Right hindlimb (tissue), 1 donor: ENCODE measurements at regions not wholly inside any gene's neighbourhood (a gene's known extent, or its start where the extent isn't known, plus 50 kb on each side); places are given as distances from the start of the nearest gene placed in this dataset.

ENCODE experiments used
- DNase-seq: peaks from one replicate; pipeline ENCODE4 v3.0.0-alpha.2; 2018

GRCh38 chr1:229069176-229069575, 201.7 kb upstream of the RAB4A start:
- no peak for DNase-seq

GRCh38 chr1:229070168-229070567, 200.7 kb upstream of the RAB4A start:
- peak; percentile 42 for DNase-seq

GRCh38 chr1:229073251-229073650, 197.7 kb upstream of the RAB4A start:
- no peak for DNase-seq

DNA sequence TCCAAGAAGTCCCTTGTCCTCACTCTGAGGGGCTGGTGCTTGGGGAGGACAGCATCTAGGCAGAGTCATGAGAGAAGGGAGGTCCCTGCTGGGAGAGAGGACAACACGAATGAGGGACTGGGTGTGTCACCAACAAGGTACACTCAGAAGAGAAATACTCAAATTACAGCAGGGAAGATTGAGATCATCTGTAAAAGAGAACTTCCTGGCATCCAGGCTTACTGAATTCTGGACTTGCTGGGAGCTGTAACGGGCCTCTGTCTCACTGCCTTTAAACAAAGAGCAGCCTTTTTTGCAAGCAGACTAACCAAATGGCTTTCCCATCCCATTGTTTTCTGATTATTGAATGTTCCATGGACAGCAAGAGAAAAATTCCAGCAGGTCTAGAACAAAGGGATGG, 195.7 kb upstream of the RAB4A start:
- DNase-seq: no peak

DNA sequence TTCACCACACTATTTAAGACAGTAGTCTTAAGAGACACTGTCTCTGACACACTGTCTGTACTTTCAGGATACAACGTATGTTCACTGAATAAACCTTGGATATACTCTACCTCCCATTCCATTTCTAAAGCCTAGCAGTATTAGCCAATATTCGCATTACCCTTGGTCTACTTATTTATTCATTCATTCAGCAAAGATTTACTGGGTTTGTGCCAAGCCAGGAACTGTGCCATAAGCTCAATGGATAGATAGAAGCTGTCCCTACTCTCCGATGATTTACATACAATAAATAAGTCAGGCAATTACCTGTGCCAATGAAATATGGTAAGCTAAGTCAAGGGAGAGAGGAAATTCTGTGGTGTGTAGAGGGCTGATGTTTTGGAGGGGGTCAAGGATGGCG, 195.2 kb upstream of the RAB4A start:
- DNase-seq: no peak

DNA sequence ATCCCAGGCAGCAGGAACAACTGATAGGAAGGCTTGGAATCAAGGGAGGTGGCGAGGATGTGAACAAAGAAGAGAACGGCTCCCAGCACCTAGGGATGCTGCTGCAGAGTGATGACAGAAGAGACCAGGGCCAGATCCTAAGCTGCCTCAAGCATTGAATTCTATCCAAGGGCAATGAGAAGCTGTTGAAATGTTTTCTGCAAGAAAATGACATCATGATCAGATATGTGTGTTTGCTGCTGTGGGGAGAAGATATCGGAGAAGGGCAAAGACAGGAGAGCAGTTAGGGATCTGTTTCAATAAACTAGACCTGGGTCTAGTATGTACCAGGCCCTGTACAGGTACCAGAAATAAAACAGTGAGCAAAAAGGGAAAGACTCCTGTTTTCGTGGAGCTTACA, 194.7 kb upstream of the RAB4A start:
- no peak for DNase-seq

- DNase-seq: no peak
Measured at GRCh38 chr1:229079016-229079595, 191.8 kb upstream of the RAB4A start.

- no peak for DNase-seq
Measured at GRCh38 chr1:229080361-229080760, 190.6 kb upstream of the RAB4A start.

DNA sequence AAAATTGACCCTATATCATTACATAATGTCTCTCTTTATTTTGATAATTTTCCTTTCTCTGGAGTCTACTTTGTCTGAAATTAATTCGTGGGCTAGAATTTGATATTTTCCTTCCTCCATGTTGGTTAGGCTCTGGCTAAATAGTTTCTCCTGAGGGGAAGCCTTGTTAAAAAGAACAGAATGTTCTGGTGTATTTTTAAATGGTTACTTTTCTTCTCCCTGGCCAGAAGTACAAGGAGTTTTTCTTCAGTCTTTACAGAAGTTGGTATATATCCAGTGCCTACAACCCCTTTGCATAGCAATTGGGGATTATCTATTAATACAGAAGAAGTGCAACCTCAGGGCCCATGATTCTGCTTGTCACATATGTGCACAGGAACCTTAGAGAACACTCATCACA, 185.6 kb upstream of the RAB4A start:
- no peak for DNase-seq

DNA sequence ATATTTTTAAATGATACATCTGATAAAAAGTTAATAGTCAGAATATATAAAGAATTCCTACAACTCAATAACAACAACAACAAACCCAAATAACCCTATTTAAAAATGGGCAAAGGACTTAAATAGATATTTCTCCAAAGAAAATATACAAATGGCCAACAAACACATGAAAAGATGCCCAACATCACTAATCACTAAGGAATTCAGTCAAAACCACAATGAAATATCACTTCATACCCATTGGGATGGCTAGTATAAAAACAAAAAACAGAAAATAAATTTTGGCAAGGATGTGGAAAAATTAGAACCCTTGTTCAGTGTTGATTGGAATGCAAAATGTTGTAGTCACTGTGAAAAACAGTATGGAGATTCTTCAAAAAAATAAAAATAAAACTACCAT, 184.8 kb upstream of the RAB4A start:
- no peak for DNase-seq

- peak; percentile 2 for DNase-seq
Measured at GRCh38 chr1:229086686-229087085, 184.2 kb upstream of the RAB4A start.

GRCh38 chr1:229087339-229087738, 183.6 kb upstream of the RAB4A start:
- DNase-seq: peak; percentile 5

GRCh38 chr1:229087906-229088305, 183.0 kb upstream of the RAB4A start:
- DNase-seq: peak; percentile 16

- peak; percentile 6 for DNase-seq
Measured at GRCh38 chr1:229088711-229089110, 182.2 kb upstream of the RAB4A start.

GRCh38 chr1:229089586-229090208, 181.2 kb upstream of the RAB4A start:
- DNase-seq: peak; percentile 9

GRCh38 chr1:229091721-229092136, 179.2 kb upstream of the RAB4A start:
- DNase-seq: peak; percentile 16

DNA sequence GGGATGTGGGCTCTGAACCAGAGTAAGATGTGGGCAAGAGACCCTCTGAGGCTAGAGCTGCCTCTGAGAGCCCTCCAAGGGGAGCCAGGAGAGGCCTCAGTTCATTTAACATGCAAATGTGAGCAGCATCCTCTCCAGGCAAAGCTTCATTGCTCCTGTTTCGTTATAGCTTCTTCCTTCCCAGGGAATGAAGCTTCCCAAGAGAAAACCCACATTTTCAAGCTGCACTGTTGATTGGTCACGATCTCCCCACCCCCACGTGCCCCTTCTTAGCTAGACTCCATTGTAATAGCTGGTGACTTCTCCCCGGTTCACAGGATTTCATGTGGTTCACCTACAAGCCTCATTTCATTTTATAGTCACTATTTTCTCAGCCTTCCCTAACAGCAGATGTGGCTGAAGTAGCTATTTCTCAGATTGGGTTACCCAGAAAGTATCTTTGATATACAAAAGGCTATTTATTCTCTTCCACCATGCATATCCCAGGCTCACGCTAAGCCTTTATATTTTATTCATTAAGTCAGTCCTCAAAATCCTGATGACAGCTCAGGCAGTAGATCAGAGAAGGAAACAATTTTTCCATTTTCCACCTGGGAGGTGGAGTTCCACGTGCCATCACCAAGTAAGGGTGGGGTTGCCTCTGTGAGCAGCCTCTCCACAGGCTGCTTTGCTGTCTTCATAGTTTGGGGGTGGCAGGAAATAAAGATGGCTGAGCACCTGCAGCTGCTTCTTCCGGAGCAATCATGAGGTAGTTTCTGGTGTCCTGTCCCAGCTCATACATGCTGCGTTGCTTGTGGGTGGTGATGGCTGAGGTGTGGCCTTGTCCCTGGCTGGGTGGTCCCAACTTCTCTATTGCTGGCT, 178.3 kb upstream of the RAB4A start:
- peak; percentile 9 for DNase-seq

DNA sequence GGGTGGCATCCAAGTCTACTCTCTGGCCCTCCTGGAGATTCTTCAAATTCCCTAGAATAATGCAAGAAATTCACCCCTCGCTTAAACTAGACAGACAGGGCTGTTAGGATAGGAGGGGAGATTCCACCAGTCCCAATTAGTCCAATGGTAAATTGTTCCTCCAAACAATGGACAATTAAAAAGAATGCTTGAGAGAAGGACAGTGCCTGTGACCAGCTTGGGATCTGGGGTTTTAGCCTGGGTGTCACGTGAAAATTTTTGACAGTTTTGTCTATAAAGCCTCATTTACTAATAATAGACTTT, 177.7 kb upstream of the RAB4A start:
- peak; percentile 1 for DNase-seq

DNA sequence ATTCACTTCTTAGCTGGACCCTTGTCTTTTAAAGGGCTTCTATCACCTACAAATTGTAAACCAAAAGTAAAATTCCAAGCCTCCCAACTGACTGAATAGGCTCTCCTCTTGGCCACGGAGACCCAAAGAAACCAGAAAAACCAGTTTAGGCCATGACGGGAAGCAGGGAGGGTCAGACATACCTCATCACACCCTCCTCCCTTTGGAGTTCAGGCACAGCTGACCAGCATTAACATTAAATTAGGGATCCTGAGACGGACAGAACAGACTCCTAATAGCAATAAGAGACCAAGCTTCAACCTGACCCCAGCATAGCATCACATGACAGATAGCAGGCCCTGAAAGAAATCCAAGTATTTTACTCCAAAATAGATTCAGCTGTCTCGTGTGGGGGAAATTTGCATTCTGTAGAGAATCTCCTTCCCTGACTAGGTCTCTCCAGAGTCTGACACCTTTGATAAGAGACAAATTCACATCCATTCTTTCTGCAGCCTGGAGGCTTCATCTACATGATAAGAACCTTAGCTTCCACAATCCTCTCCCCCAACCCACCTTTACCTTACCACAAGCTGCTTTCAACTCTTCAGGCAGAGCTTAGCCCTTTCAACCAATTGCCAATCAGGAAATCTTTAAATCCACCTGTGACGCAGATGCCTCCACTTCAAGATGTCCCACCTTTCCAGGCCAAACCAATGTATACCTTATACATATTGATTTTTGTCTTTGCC, 177.1 kb upstream of the RAB4A start:
- peak; percentile 7 for DNase-seq

GRCh38 chr1:229094476-229095311, 176.2 kb upstream of the RAB4A start:
- DNase-seq: peak; percentile 21

GRCh38 chr1:229095325-229095724, 175.6 kb upstream of the RAB4A start:
- no peak for DNase-seq

- peak; percentile 1 for DNase-seq
Measured at GRCh38 chr1:229097356-229097755, 173.6 kb upstream of the RAB4A start.

- no peak for DNase-seq
Measured at GRCh38 chr1:229098361-229098760, 172.6 kb upstream of the RAB4A start.
